ENCODE measurements at regions not wholly inside any gene's neighbourhood (a gene's known extent, or its start where the extent isn't known, plus 50 kb on each side); places are given as distances from the start of the nearest gene placed in this dataset.

- POLR2A ChIA-PET, result no interaction called here
These were observed 91.0 kb upstream of the SH3PXD2B start for GRCh38 chr5:172545291-172545801.

GRCh38 chr5:172544371-172545095 is 90.2 kb upstream of the SH3PXD2B start:
- ChIA-PET POLR2A (no interaction called here), CTCF (no interaction called here)
- no peak for DNase-seq (ENCODE audit: extremely low spot score)
- TF ChIP-seq CTCF (IDR thresholded peaks at IDR 0.05; ENCODE audit: control extremely low read depth, extremely low read depth, low read depth, missing control alignments), result no peak

More at GRCh38 chr5:172545291-172545801, 91.0 kb upstream of the SH3PXD2B start:
- CTCF ChIA-PET, result no interaction called here
- no peak for TF ChIP-seq CTCF (IDR thresholded peaks at IDR 0.05; ENCODE audit: control extremely low read depth, extremely low read depth, low read depth, missing control alignments)
- DNase-seq (ENCODE audit: extremely low spot score), result no peak

GRCh38 chr5:172543484-172544298 is 89.4 kb upstream of the SH3PXD2B start:
- no peak for TF ChIP-seq CTCF (IDR thresholded peaks at IDR 0.05; ENCODE audit: control extremely low read depth, extremely low read depth, low read depth, missing control alignments)
- no peak for DNase-seq (ENCODE audit: extremely low spot score)
- CTCF ChIA-PET, result no interaction called here
- POLR2A ChIA-PET, result no interaction called here

- ChIA-PET POLR2A (no interaction called here), CTCF (interaction anchor here (1.3 kb wide), 1 partner anchor 10 kb away, joined by 4 read pairs; no protein-coding TSS in a partner anchor)
- no peak for DNase-seq (ENCODE audit: extremely low spot score)
- TF ChIP-seq CTCF (IDR thresholded peaks at IDR 0.05; ENCODE audit: control extremely low read depth, extremely low read depth, low read depth, missing control alignments), result no peak
These were observed 88.4 kb upstream of the SH3PXD2B start for GRCh38 chr5:172542651-172543131.

GRCh38 chr5:172541773-172542136 is 87.4 kb upstream of the SH3PXD2B start:
- TF ChIP-seq CTCF (IDR thresholded peaks at IDR 0.05; ENCODE audit: control extremely low read depth, extremely low read depth, low read depth, missing control alignments), result no peak
- ChIA-PET CTCF (interaction anchor here (1.3 kb wide), 1 partner anchor 9 kb away, joined by 4 read pairs; no protein-coding TSS in a partner anchor), POLR2A (no interaction called here)
- no peak for DNase-seq (ENCODE audit: extremely low spot score)

GRCh38 chr5:172541099-172541772 is 86.9 kb upstream of the SH3PXD2B start:
- no peak for DNase-seq (ENCODE audit: extremely low spot score)
- TF ChIP-seq CTCF (IDR thresholded peaks at IDR 0.05; ENCODE audit: control extremely low read depth, extremely low read depth, low read depth, missing control alignments), result no peak
- POLR2A ChIA-PET, result no interaction called here
- CTCF ChIA-PET, result interaction anchor here (1.3 kb wide), 1 partner anchor 9 kb away, joined by 4 read pairs; no protein-coding TSS in a partner anchor

Data from GM10248 (cell line).